LNCAP (cell line): ENCODE measurements at regions not wholly inside any gene's neighbourhood (a gene's known extent, or its start where the extent isn't known, plus 50 kb on each side); places are given as distances from the start of the nearest gene placed in this dataset.

Experiments used
- TF ChIP-seq, protein P1 (sequence below): fragments of 450-650 bp; IDR thresholded peaks from 2 replicates; pipeline ENCODE4 v1.5.1; 2017; ENCODE audit warnings: mild to moderate bottlenecking

GRCh38 chr11:45000918-45001317 lies 50.2 kb upstream of the TP53I11 start:
- TF ChIP-seq, protein P1, sequence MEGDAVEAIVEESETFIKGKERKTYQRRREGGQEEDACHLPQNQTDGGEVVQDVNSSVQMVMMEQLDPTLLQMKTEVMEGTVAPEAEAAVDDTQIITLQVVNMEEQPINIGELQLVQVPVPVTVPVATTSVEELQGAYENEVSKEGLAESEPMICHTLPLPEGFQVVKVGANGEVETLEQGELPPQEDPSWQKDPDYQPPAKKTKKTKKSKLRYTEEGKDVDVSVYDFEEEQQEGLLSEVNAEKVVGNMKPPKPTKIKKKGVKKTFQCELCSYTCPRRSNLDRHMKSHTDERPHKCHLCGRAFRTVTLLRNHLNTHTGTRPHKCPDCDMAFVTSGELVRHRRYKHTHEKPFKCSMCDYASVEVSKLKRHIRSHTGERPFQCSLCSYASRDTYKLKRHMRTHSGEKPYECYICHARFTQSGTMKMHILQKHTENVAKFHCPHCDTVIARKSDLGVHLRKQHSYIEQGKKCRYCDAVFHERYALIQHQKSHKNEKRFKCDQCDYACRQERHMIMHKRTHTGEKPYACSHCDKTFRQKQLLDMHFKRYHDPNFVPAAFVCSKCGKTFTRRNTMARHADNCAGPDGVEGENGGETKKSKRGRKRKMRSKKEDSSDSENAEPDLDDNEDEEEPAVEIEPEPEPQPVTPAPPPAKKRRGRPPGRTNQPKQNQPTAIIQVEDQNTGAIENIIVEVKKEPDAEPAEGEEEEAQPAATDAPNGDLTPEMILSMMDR: no peak

GRCh38 chr11:45001466-45002165 lies 50.9 kb upstream of the TP53I11 start:
- TF ChIP-seq, protein P1: no peak

DNA sequence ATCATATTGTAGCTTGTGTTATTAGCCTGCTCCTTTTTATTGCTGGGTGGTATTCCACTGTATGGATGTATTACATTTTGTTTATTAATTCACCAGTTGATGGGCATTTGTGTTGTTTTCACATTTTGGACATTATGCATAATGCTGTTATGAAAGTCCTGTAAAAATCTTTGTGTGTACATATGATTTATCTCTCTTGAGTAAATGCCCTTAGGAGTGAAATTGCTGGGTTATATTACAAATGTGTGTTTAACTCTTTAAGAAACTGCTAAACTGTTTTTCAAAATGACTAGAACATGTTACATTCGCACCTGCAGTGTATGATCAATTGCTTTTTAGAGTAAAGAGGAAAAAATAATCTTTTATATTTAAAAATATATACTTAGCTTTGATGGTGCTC lies 54.4 kb upstream of the TP53I11 start:
- TF ChIP-seq, protein P1: no peak

- TF ChIP-seq, protein P1: no peak
Observed at GRCh38 chr11:45007011-45007410, 56.3 kb upstream of the TP53I11 start.

DNA sequence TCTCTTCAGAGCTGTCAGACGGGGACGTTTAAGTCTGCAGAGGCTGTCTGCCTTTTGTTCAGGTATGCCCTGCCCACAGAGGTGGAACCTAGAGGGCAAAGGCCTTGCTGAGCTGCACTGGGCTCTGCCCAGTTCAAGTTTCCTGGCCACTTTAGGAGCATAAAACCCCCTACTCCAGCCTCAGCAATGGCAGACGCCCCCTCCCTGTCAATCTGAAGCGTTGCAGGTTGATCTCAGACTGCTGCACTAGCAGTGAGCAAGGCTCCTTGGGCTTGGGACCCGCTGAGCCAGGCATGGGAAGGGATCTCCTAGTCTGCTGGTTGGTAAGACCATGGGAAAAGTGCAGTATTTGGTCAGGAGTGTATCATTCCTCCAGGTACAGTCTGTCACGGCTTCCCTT lies 66.6 kb upstream of the TP53I11 start:
- TF ChIP-seq, protein P1: no peak

DNA sequence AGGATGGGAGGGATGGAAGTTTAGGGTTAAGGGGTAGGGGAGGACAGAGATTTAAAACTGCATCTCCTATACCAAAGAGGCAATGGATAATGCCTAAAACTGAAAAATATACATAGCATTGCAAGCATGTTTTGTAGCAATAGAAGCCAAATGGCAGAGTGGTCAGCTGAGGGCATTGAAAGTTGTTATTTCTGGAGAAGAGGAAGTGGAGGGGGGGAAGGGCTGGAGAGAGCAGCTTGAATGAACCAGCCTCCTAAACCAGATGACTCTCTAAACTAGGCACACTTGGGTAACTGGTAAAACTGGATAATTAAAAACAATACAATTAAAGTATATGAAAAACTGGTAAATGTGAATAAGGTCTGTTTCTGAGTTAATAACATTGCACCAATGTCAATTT lies 70.3 kb upstream of the TP53I11 start:
- TF ChIP-seq, protein P1: no peak

DNA sequence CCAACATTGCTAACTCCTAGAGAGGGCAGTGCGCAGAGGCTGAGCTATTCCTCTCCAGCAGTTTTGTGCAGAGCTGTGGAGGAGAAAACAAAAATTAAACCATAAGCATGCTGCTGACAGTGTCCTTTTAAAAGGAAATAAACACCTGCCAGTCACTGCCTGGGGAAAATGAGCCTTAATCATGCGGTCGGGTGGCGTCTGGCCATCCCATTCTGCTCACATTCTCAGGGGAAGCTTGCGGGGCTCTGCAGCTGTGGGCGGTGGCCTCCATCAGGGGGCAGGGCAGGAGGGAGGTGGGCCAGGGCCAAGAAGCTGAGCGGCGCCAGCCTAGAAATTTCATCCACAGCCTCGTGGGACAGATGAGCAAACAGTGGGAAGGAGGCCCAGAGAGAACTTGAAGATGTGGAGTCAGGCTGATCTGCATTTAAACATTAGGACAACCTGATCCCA lies 71.0 kb upstream of the TP53I11 start:
- TF ChIP-seq, protein P1: no peak
